NCI-H446 (cell line): ENCODE measurements at regions not wholly inside any gene's neighbourhood (a gene's known extent, or its start where the extent isn't known, plus 50 kb on each side); places are given as distances from the start of the nearest gene placed in this dataset.

Source experiments
- DNase-seq, 2 experiments: peaks; one replicate each; lab custom pipeline; 2025; lab: John Stamatoyannopoulos, UW

GRCh38 chr5:124692950-124693349, 53.5 kb downstream of the ZNF608 start:
- no peak for DNase-seq

DNA sequence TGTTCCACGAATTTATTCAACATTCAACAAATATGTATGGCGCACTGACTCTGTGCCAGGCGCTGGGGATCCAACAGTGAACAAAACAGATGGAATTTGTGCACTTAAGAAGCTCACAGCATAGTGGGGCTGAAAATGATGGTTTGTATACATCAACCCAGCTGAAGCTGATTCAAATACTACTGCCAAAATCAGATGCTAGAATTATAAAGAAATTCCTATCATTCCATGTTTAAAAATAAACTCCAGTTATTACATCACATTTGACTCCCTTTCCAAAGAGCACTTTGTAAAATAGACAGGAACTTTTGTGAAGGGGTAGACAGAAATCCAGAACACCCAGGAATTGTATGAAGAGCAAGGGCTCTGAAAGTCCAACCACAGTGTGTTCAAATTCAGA, 54.1 kb downstream of the ZNF608 start:
- DNase-seq = peak in 1 of 2 experiments; percentile 60

GRCh38 chr5:124689653-124690052, 56.8 kb downstream of the ZNF608 start:
- DNase-seq = no peak

GRCh38 chr5:124686239-124687004, 60.0 kb downstream of the ZNF608 start:
- DNase-seq = no peak

DNA sequence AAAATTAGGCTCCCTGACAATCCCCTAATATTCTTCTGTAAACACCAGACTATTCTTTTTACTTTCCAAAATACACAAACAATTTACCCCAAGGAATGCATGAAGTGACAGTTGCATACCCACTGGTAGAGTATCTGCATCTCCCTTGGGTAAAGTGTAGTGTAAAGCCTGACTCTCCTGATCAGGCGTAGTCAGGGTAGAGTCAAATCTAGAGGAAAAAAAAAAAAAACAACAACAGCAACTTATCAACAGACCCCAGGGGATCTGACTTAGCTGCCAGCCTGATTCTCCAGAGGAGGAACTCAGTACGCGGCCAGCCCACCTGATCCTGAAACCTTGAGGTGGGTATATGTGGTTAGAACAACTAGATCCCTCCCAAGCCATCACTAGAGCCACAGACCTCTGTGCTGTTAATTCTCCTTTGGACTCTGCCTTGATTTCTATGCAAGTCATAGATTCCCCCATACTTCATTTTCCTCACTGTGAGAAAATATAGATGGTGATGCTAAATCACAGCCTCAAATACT, 61.0 kb downstream of the ZNF608 start:
- DNase-seq = no peak

DNA sequence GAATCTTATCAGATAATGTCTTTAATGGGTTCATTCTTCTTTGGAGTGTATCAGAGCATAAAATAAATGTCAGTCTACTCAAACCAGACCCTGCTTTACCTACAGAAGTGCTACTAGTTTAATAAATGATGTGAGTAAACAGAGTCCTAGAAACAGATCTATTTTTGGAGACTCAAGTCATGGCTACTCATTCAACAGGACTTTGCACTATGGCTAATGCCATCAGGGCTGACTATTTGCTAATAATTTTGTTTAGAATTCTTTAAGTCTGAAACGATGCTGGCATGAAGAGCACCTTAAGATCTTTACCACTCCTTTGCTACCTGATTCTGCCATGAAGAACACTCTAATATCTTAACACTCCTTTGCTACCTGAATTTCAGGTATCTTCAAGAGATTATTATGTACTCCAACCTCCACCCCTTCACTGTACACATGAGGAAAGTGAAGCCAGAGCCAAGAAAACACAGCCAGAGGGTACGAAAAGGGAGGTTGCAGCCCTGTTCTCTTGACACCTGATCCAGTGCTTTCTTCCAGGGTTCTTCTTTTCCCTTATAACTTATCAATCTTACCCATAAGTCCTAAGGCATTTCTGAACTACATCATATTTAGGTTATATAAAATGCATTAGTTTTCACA, 62.4 kb downstream of the ZNF608 start:
- no peak for DNase-seq

DNA sequence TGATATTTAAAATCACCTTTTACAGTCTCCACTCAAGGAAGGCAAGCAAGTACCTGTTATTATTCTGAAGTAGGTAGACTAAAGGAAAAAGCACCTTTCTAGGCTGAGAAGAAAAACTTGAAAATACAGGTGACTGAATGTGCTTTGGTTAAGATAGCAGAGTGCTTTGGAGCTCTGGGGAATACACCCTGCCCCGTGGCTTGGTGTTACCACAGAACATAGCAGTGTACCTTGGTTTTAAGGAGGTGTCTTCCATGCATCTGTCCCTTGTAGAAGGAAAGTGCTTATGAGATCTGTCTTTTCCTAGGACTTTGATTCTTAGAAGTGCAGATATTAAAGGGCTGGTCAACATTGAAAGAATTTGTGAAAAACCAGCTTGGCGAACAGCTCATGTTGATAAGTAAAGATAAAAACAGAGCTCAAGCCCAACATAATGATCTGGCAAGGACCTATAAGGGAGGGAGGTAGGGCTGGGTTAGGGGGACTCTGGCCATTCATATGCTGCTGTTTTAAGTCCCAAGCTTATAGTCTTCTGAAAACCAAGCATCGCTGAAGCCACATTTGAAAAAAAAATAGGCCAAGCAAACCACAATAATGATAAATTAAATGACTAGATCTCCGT, 66.8 kb downstream of the ZNF608 start:
- DNase-seq = no peak

- DNase-seq = no peak
Observed at GRCh38 chr5:124678922-124679519, 67.4 kb downstream of the ZNF608 start.

- peak in 1 of 2 experiments; percentile 73 for DNase-seq
Observed at GRCh38 chr5:124678468-124678867, 68.0 kb downstream of the ZNF608 start.

- DNase-seq = peak; percentile 93
Observed at GRCh38 chr5:124677374-124678351, 68.8 kb downstream of the ZNF608 start.

- peak; percentile 75 to 79 for DNase-seq
Observed at GRCh38 chr5:124675931-124676846, 70.2 kb downstream of the ZNF608 start.

DNA sequence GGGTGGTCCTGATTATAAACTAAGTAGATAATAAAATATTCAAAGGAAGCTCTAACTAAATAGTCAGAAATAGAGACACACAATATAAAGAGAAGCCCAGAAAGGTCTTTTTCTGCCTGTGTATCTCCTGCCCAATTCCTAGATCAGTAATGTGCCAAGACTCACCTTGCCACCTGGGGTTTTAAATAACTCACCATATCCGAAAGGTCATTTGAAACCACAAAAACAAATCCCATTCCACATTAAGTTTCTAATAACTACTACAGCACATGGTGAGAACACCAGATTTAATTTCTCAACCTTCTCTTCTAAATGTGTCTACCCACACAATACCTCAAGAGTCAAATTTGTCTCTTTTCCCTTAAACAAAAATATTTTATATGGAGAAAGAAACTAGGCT, 75.2 kb downstream of the ZNF608 start:
- DNase-seq = no peak

GRCh38 chr5:124670722-124671184, 75.7 kb downstream of the ZNF608 start:
- no peak for DNase-seq

DNA sequence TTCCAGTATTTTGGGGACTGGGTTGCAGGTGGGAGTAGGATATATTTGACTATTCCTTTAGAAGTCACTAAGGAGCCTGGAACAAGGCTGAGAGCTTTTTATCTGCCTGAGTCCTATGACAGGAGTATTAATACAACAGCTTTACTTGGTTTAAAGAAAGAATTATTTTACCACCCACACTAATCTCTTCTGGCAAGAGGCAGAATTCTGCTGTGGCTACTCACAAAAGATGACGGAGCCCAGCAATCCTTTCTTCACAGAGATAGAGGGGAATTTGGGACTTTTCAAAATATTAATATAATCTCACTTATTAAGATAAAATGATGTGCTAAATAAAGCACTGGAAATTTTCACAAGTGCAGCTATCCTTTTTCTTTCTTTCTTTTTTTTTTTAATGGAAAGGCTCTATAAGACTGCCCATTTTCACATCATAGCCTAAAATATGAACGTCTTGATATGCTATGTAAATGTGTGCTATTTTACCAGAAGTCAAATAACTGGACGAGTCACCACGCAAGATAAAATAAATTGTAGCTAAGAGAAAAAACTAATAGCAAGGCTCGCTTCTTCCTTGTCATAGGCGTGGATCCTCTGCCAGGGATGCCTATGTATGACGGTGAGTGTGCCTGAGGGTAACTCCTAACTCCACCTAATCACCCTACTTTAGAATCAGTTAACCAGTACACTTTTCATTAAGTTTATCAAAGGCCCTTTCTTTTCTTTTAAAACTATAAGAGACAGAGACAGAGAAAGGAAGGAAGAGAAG, 76.3 kb downstream of the ZNF608 start:
- DNase-seq = no peak

DNA sequence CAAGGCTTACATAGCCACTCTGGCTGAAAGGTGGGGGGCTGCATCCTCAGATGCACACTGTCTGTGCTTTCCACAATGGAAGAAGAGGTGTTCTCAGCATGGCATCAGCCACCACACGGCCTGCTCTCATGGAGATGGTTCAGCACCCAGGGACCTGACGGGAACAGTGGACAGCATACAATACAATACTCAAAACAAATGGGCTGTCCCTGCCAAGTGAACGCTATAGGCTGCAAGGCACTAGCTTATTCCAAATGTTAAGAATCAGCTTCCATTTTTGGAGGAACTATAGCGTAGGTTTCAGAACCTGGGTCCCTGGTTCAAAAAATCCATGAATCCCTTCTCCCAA, 77.2 kb downstream of the ZNF608 start:
- DNase-seq = no peak

DNA sequence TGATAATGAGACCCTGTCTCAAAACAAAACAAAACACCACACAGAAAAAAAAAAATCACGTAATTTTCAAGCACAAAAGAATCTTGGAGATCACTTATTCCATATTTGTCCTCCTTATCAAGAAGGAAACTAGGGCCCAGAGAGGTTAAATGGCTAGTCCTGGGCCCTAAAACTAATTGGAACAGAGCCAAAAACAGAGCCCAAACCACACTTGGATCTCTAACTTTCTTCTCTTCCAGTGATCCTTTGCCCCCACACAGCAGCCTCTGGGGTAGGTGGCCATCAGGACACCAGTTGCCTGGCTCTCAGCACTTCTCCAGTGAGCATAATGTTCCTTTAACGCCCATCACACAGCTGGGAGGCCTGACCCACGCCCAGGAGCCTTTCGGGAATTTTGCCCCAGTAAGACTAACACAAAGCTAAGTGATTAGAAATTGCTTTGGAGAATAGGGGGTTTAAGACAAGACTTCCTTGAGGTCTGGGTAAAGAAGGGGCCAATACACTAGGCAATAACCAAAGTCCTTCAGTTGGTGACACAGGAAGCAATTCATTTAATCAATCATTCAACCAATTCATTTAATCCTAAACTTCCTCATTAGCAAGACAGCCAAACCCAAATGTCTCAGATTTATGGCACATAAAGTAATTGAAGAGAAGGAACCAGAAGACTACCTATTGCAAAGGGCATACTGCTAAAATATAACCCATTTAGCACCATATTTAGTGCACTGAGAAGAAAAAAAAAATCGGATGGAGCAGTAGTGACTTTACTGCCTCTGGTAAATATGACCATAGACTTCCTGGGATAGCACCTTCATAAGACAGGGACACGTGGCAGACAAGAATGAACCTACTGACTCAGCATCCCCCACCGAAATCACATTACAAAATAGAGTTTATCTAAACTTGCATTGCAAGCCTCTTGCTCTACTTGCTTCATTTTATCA, 77.8 kb downstream of the ZNF608 start:
- DNase-seq = no peak

- no peak for DNase-seq
Observed at GRCh38 chr5:124665625-124666024, 80.8 kb downstream of the ZNF608 start.

DNA sequence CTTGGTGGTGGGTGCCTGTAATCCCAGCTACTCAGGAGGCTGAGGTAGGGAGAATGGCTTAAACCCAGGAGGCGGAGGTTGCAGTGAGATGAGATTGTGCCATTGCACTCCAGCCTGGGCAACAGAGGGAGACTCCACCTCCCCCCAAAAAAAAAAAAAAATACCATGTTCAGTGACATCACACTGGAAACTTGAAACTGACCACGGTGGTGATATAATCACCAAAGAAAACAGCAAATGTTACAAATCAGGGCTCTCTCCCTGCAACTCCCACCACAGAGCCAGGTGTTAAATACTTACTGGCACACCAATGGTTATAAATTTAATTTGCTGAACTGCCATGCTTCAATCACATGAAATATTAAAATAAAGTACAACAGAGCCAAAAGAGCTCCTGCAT, 81.4 kb downstream of the ZNF608 start:
- DNase-seq = no peak
